ENCODE measurements at regions not wholly inside any gene's neighbourhood (a gene's known extent, or its start where the extent isn't known, plus 50 kb on each side); places are given as distances from the start of the nearest gene placed in this dataset.
"Not testable (repeated sequence)": the region's sequence is repeated elsewhere in the genome, so short reads cannot be mapped to it uniquely, and the experiment has no call there.

- DNase-seq = no peak
Measured at GRCh38 chr7:29649876-29650275, 86.2 kb downstream of the PRR15 start.

- DNase-seq = no peak
Measured at GRCh38 chr7:29651477-29651876, 87.8 kb downstream of the PRR15 start.

- DNase-seq = no peak
Measured at GRCh38 chr7:29652556-29652955, 88.9 kb downstream of the PRR15 start.

GRCh38 chr7:29654340-29654739 lies 90.7 kb downstream of the PRR15 start:
- DNase-seq = not testable (repeated sequence)

- DNase-seq = no peak
Measured at GRCh38 chr7:29657288-29657687, 93.7 kb downstream of the PRR15 start.

GRCh38 chr7:29657856-29658255 lies 94.2 kb downstream of the PRR15 start:
- no peak for DNase-seq

GRCh38 chr7:29659213-29659612 lies 95.6 kb downstream of the PRR15 start:
- not testable (repeated sequence) for DNase-seq

GRCh38 chr7:29662899-29663298 lies 99.3 kb downstream of the PRR15 start:
- DNase-seq = not testable (repeated sequence)

GRCh38 chr7:29664999-29665398 lies 101.4 kb downstream of the PRR15 start:
- not testable (repeated sequence) for DNase-seq

- DNase-seq = not testable (repeated sequence)
Measured at GRCh38 chr7:29667096-29667669, 103.5 kb downstream of the PRR15 start.

- DNase-seq = not testable (repeated sequence)
Measured at GRCh38 chr7:29671286-29671685, 107.7 kb downstream of the PRR15 start.

GRCh38 chr7:29673635-29674034 lies 110.0 kb downstream of the PRR15 start:
- not testable (repeated sequence) for DNase-seq

GRCh38 chr7:29674626-29675025 lies 111.0 kb downstream of the PRR15 start:
- not testable (repeated sequence) for DNase-seq

GRCh38 chr7:29677254-29677653 lies 113.6 kb downstream of the PRR15 start:
- not testable (repeated sequence) for DNase-seq

GRCh38 chr7:29679963-29680362 lies 116.3 kb downstream of the PRR15 start:
- DNase-seq = not testable (repeated sequence)

GRCh38 chr7:29680601-29681000 lies 117.0 kb downstream of the PRR15 start:
- DNase-seq = not testable (repeated sequence)

GRCh38 chr7:29684151-29684786 lies 120.6 kb downstream of the PRR15 start:
- DNase-seq = peak; percentile 2

- DNase-seq = peak; percentile 30
Measured at GRCh38 chr7:29684787-29685650, 121.3 kb upstream of the WIPF3 start.

GRCh38 chr7:29685651-29686271 lies 120.5 kb upstream of the WIPF3 start:
- DNase-seq = not testable (repeated sequence)

GRCh38 chr7:29690510-29690909 lies 115.8 kb upstream of the WIPF3 start:
- DNase-seq = not testable (repeated sequence)

GRCh38 chr7:29696402-29696801 lies 109.9 kb upstream of the WIPF3 start:
- DNase-seq = not testable (repeated sequence)

GRCh38 chr7:29699723-29700122 lies 106.6 kb upstream of the WIPF3 start:
- DNase-seq = not testable (repeated sequence)

- not testable (repeated sequence) for DNase-seq
Measured at GRCh38 chr7:29701540-29701939, 104.8 kb upstream of the WIPF3 start.

All from kidney glomerular epithelial cell (primary cell).